PFSK-1 (cell line): ENCODE measurements at regions not wholly inside any gene's neighbourhood (a gene's known extent, or its start where the extent isn't known, plus 50 kb on each side); places are given as distances from the start of the nearest gene placed in this dataset.

Experiments used
- FOXP2 ChIP-seq: optimal IDR thresholded peaks from 2 replicates; pipeline ENCODE3; 2011; ENCODE audit warnings: borderline replicate concordance, control low read depth, inconsistent platforms; ENCODE audit not compliant: insufficient read depth; ENCODE audit errors: extremely low read length, extremely low read depth
- POLR2AphosphoS5 ChIP-seq: IDR thresholded peaks from 2 replicates; pipeline ENCODE4 v1.6.1; 2012; ENCODE audit warnings: low read depth, mild to moderate bottlenecking, control low read depth, low read length, moderate library complexity
- REST ChIP-seq, 2 experiments: IDR thresholded peaks; 2 replicates each; pipeline versions ENCODE4 v1.6.1 to v1.8.0; 2011 to 2012; ENCODE audit warnings: low read depth in 2 of 2, low read length in 2 of 2, control low read depth in 1 of 2, inconsistent platforms in 1 of 2, mild to moderate bottlenecking in 1 of 2, moderate library complexity in 1 of 2; ENCODE audit not compliant: insufficient read depth in 1 of 2
- SIN3A ChIP-seq: IDR thresholded peaks from 2 replicates; pipeline ENCODE4 v1.6.1; 2012; ENCODE audit warnings: mild to moderate bottlenecking, low read length, moderate library complexity, borderline replicate concordance; ENCODE audit not compliant: insufficient read depth
- TAF1 ChIP-seq: IDR thresholded peaks from 2 replicates; pipeline ENCODE4 v1.6.1; 2012; ENCODE audit warnings: low read length, control low read depth, borderline replicate concordance; ENCODE audit not compliant: insufficient read depth

- TF ChIP-seq SIN3A, result no peak
- TF ChIP-seq REST (IDR thresholded peaks at IDR 0.05; ENCODE audit: insufficient read depth in 1 of 2, low read depth in 2 of 2, low read length in 2 of 2), result no peak
- no peak for TF ChIP-seq POLR2AphosphoS5
- no peak for TF ChIP-seq FOXP2
- no peak for TF ChIP-seq TAF1
Measured at GRCh38 chr13:29934531-29935308, 84.3 kb upstream of the UBL3 start.

GRCh38 chr13:29933401-29933800, 83.0 kb upstream of the UBL3 start:
- TF ChIP-seq REST (IDR thresholded peaks at IDR 0.05; ENCODE audit: insufficient read depth in 1 of 2, low read depth in 2 of 2, low read length in 2 of 2), result no peak
- no peak for TF ChIP-seq FOXP2
- TF ChIP-seq TAF1, result no peak
- TF ChIP-seq POLR2AphosphoS5, result no peak
- TF ChIP-seq SIN3A, result no peak

- no peak for TF ChIP-seq REST (IDR thresholded peaks at IDR 0.05; ENCODE audit: insufficient read depth in 1 of 2, low read depth in 2 of 2, low read length in 2 of 2)
- no peak for TF ChIP-seq POLR2AphosphoS5
Measured at GRCh38 chr13:29931696-29932095, 81.3 kb upstream of the UBL3 start.

GRCh38 chr13:29929062-29929847, 78.8 kb upstream of the UBL3 start:
- TF ChIP-seq POLR2AphosphoS5 (no peak), TAF1 (no peak), FOXP2 (no peak), REST (IDR thresholded peaks at IDR 0.05; ENCODE audit: insufficient read depth in 1 of 2, low read depth in 2 of 2, low read length in 2 of 2) (no peak), SIN3A (no peak)
